ENCODE measurements at regions not wholly inside any gene's neighbourhood (a gene's known extent, or its start where the extent isn't known, plus 50 kb on each side); places are given as distances from the start of the nearest gene placed in this dataset.

DNA sequence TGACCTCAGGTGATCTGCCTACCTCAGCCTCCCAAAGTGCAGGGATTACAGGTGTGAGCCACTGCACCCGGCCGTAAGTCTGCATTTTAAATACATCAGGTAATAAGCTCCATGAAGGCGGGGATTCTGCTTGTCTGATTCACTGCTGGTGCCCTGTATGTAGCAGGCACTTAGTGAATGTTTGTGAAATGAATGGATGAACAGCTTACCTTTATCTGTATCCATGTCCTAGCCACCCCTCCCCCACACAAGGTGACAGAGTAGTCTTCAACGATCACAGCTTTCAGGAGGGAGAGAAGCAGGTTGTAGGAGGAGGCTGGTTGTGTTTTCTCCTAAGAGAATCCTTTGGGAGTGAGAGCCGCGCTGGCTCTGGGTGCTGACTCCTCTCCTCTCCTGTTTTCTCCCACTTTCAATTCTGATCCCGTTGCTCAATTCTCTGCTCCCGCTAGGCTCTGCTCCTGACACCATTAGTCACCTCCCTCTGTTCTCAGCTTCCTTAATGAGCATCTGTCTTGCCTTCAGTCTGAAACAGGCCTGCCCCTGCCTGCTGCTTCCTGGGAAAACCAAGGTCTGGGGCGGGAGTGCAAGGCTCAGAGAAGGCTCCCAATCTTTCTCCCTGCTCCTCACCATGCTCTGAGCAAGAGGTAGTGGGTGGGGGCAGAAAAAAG lies 88.8 kb upstream of the CTNNA1 start:
- intact Hi-C loops (cut with DNase I) = no loop called here
- no peak for DNase-seq
- no peak for ATAC-seq
- no peaks in the 10 kb centered on the region for H3K27me3 ChIP-seq (ENCODE audit: control insufficient read depth, insufficient read depth)
- peaks cover 6% of the 10 kb centered on the region for H3K4me1 ChIP-seq (ENCODE audit: control insufficient read depth, insufficient read depth, low read length)
- H3K9me3 ChIP-seq (ENCODE audit: control insufficient read depth, low read length) = no peaks in the 10 kb centered on the region
- 81% methylated on average over 9 of the region's 9 CpGs for WGBS
- H3K27ac ChIP-seq (ENCODE audit: low read length) = no peak overlapping the region
- no peak overlapping the region for H3K4me3 ChIP-seq (ENCODE audit: low read length)

- Histone ChIP-seq H3K4me3 (ENCODE audit: low read length) (no peak overlapping the region), H3K27me3 (ENCODE audit: control insufficient read depth, insufficient read depth) (no peaks in the 10 kb centered on the region), H3K9me3 (ENCODE audit: control insufficient read depth, low read length) (no peaks in the 10 kb centered on the region), H3K4me1 (ENCODE audit: control insufficient read depth, insufficient read depth, low read length) (peaks cover 6% of the 10 kb centered on the region), H3K27ac (ENCODE audit: low read length) (no peak overlapping the region)
- DNase-seq (no peak), ATAC-seq (no peak)
- WGBS = 43% methylated on average over 4 of the region's 4 CpGs
- intact Hi-C loops (cut with DNase I) = loop anchor here in 1 of 4 donors (2.0 kb wide), 1 partner anchor 49 kb away; no protein-coding TSS in a partner anchor
These were observed 88.4 kb upstream of the HSPA9 start for GRCh38 chr5:138663561-138663960.

DNA sequence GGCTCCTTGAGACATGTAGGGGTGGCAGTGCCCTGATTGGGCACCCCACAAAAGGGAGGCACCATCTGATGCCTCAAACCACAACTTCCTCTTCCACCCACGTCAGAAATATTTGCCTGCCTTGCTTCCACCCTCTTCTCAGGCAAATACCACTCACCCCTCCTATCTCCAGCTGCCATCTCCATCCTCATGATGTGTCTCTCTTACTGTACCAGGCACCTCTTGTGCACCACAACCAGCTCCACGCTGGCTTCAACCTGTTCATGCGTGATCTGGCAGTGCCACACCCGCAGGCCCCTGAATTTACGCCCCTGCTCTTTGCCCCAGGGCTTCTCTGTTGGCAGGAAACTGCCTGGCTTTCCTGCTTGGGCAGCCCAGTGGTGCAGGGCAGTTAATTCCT lies 87.8 kb upstream of the HSPA9 start:
- 77% methylated on average over 5 of the region's 5 CpGs for WGBS

DNA sequence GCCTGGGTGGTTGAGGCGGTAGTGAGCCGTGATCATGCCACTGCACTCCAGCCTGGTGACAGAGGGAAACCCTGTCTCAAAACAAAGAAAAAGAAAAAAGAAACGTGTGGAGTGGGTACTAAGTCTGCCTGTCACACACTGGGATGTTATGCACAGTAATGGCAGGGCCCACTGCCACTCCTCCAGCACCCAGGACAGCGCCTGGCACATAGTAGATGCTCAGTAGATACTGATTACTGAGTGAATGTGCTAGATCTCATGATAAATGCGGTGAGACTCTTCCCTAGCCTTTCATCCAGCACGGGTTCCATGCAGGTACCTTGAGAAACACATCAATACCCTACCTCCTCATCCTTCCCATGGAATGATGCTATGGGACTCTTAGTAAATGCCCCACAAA lies 87.4 kb upstream of the HSPA9 start:
- no peak for DNase-seq
- no peak overlapping the region for H3K27ac ChIP-seq (ENCODE audit: low read length)
- WGBS = 89% methylated on average over 6 of the region's 6 CpGs
- ATAC-seq = no peak
- intact Hi-C loops (cut with DNase I) = loop anchor here in 1 of 4 donors (2.0 kb wide), 1 partner anchor 48 kb away; no protein-coding TSS in a partner anchor
- H3K4me3 ChIP-seq (ENCODE audit: low read length) = no peak overlapping the region
- peaks cover 6% of the 10 kb centered on the region for H3K4me1 ChIP-seq (ENCODE audit: control insufficient read depth, insufficient read depth, low read length)
- no peaks in the 10 kb centered on the region for H3K9me3 ChIP-seq (ENCODE audit: control insufficient read depth, low read length)
- no peaks in the 10 kb centered on the region for H3K27me3 ChIP-seq (ENCODE audit: control insufficient read depth, insufficient read depth)

More for the DNA sequence above, 87.8 kb upstream of the HSPA9 start:
- no peak for ATAC-seq
- no peak for DNase-seq
- H3K27me3 ChIP-seq (ENCODE audit: control insufficient read depth, insufficient read depth) = no peaks in the 10 kb centered on the region
- no peak overlapping the region for H3K27ac ChIP-seq (ENCODE audit: low read length)
- H3K9me3 ChIP-seq (ENCODE audit: control insufficient read depth, low read length) = no peaks in the 10 kb centered on the region
- H3K4me1 ChIP-seq (ENCODE audit: control insufficient read depth, insufficient read depth, low read length) = peaks cover 6% of the 10 kb centered on the region
- no peak overlapping the region for H3K4me3 ChIP-seq (ENCODE audit: low read length)
- intact Hi-C loops (cut with DNase I) = loop anchor here in 1 of 4 donors (2.0 kb wide), 1 partner anchor 48 kb away; no protein-coding TSS in a partner anchor

- Histone ChIP-seq H3K4me1 (ENCODE audit: control insufficient read depth, insufficient read depth, low read length) (peaks cover 6% of the 10 kb centered on the region), H3K27ac (ENCODE audit: low read length) (no peak overlapping the region), H3K4me3 (ENCODE audit: low read length) (no peak overlapping the region), H3K27me3 (ENCODE audit: control insufficient read depth, insufficient read depth) (no peaks in the 10 kb centered on the region), H3K9me3 (ENCODE audit: control insufficient read depth, low read length) (no peaks in the 10 kb centered on the region)
- ATAC-seq = no peak
- 25% methylated on average over 5 of the region's 5 CpGs for WGBS
- DNase-seq = no peak
- intact Hi-C loops (cut with DNase I) = loop anchor here in 1 of 4 donors (2.0 kb wide), 1 partner anchor 47 kb away; no protein-coding TSS in a partner anchor
These were observed 86.8 kb upstream of the HSPA9 start for GRCh38 chr5:138661991-138662434.

- Histone ChIP-seq H3K9me3 (ENCODE audit: control insufficient read depth, low read length) (no peaks in the 10 kb centered on the region), H3K4me3 (ENCODE audit: low read length) (no peak overlapping the region), H3K27ac (ENCODE audit: low read length) (no peak overlapping the region), H3K27me3 (ENCODE audit: control insufficient read depth, insufficient read depth) (no peaks in the 10 kb centered on the region), H3K4me1 (ENCODE audit: control insufficient read depth, insufficient read depth, low read length) (peaks cover 6% of the 10 kb centered on the region)
- DNase-seq (no peak), ATAC-seq (no peak)
- WGBS = 84% methylated on average over 19 of the region's 19 CpGs
- intact Hi-C loops (cut with DNase I) = no loop called here
These were observed 86.2 kb upstream of the HSPA9 start for GRCh38 chr5:138661291-138661960.

DNA sequence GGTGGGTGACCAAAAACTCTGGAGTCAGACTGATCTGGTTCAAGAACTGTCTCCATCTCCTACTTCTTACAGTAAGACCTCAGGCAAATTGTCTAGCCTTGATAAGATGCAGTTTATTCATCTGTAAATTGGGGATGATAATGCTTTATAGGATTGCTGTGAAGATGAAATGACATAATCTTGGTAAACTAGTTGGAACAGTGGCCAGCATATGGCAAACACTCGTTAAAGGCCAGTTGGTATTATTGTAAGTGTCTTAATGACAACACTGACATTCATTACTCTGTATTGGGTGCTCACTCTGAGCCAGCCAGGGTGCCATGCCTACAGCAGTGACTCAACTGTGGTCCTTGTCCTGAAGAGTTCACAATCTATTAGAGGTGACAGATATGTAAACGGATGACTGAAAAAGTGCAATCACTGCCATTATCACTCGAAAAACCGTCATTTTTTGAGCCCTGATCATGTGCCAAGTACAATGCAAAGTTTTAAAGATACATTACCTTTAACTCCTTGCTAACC lies 84.9 kb upstream of the HSPA9 start:
- no peak for DNase-seq
- Histone ChIP-seq H3K27ac (ENCODE audit: low read length) (no peak overlapping the region), H3K9me3 (ENCODE audit: control insufficient read depth, low read length) (no peaks in the 10 kb centered on the region), H3K4me1 (ENCODE audit: control insufficient read depth, insufficient read depth, low read length) (peaks cover 6% of the 10 kb centered on the region), H3K4me3 (ENCODE audit: low read length) (no peak overlapping the region), H3K27me3 (ENCODE audit: control insufficient read depth, insufficient read depth) (no peaks in the 10 kb centered on the region)
- ATAC-seq = no peak
- WGBS = 48% methylated on average over 4 of the region's 4 CpGs
- intact Hi-C loops (cut with DNase I) = no loop called here

DNA sequence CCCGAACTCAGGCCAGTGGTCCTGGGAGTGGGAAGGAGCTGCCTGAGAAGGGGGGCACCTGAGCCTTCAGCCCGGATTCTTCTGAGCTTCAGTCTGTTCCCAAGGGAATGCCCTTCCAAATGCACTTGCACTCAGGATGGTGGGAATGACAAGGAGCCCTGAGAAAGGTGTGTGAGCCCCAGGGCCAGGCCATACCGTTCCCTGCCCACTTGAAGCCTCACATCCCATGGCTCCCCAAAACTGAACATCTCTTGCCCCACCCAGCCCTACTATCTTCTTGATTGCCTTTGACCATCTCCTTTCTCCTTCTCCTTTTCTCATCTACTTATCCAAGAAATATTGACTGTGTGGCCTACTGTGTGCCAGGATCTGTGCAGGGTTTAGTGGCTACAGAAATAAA lies 84.4 kb upstream of the HSPA9 start:
- peaks cover 4% of the 10 kb centered on the region for H3K4me1 ChIP-seq (ENCODE audit: control insufficient read depth, insufficient read depth, low read length)
- H3K27ac ChIP-seq (ENCODE audit: low read length) = no peak overlapping the region
- WGBS = 85% methylated on average over 3 of the region's 3 CpGs
- H3K9me3 ChIP-seq (ENCODE audit: control insufficient read depth, low read length) = no peaks in the 10 kb centered on the region
- H3K4me3 ChIP-seq (ENCODE audit: low read length) = no peak overlapping the region
- intact Hi-C loops (cut with DNase I) = no loop called here
- DNase-seq (no peak), ATAC-seq (no peak)
- H3K27me3 ChIP-seq (ENCODE audit: control insufficient read depth, insufficient read depth) = no peaks in the 10 kb centered on the region

- no peaks in the 10 kb centered on the region for H3K9me3 ChIP-seq (ENCODE audit: control insufficient read depth, low read length)
- H3K4me3 ChIP-seq (ENCODE audit: low read length) = no peak overlapping the region
- peaks cover 4% of the 10 kb centered on the region for H3K4me1 ChIP-seq (ENCODE audit: control insufficient read depth, insufficient read depth, low read length)
- no peaks in the 10 kb centered on the region for H3K27me3 ChIP-seq (ENCODE audit: control insufficient read depth, insufficient read depth)
- no peak overlapping the region for H3K27ac ChIP-seq (ENCODE audit: low read length)
- WGBS = 93% methylated on average over 3 of the region's 3 CpGs
- DNase-seq (no peak), ATAC-seq (no peak)
- intact Hi-C loops (cut with DNase I) = no loop called here
These were observed 83.9 kb upstream of the HSPA9 start for GRCh38 chr5:138659121-138659520.

GRCh38 chr5:138658676-138659075 lies 83.5 kb upstream of the HSPA9 start:
- WGBS = 94% methylated on average over 6 of the region's 6 CpGs
- intact Hi-C loops (cut with DNase I) = no loop called here
- Histone ChIP-seq H3K4me3 (ENCODE audit: low read length) (no peak overlapping the region), H3K27me3 (ENCODE audit: control insufficient read depth, insufficient read depth) (no peaks in the 10 kb centered on the region), H3K27ac (ENCODE audit: low read length) (no peak overlapping the region), H3K4me1 (ENCODE audit: control insufficient read depth, insufficient read depth, low read length) (peaks cover 3% of the 10 kb centered on the region), H3K9me3 (ENCODE audit: control insufficient read depth, low read length) (no peaks in the 10 kb centered on the region)
- ATAC-seq (no peak), DNase-seq (no peak)

GRCh38 chr5:138657360-138657759 lies 82.2 kb upstream of the HSPA9 start:
- Histone ChIP-seq H3K27ac (ENCODE audit: low read length) (peak overlapping the region; percentile 25), H3K4me3 (ENCODE audit: low read length) (no peak overlapping the region), H3K4me1 (ENCODE audit: control insufficient read depth, insufficient read depth, low read length) (no peaks in the 10 kb centered on the region), H3K9me3 (ENCODE audit: control insufficient read depth, low read length) (no peaks in the 10 kb centered on the region), H3K27me3 (ENCODE audit: control insufficient read depth, insufficient read depth) (no peaks in the 10 kb centered on the region)
- DNase-seq (no peak), ATAC-seq (peak; percentile 43 to 54)
- 46% methylated on average over 4 of the region's 4 CpGs for WGBS
- intact Hi-C loops (cut with DNase I) = no loop called here
